ENCODE measurements at regions not wholly inside any gene's neighbourhood (a gene's known extent, or its start where the extent isn't known, plus 50 kb on each side); places are given as distances from the start of the nearest gene placed in this dataset.

GRCh38 chr2:45241061-45241561 is 231.9 kb upstream of the SIX2 start:
- 44 to 52% methylated on average over 3 of the region's 3 CpGs for WGBS, 2 donors (ENCODE audit: low coverage in 1 of 2)
- Histone ChIP-seq H3K27me3 (no peaks in the 10 kb centered on the region), H3K9me3 (no peaks in the 10 kb centered on the region), H3K4me3 (no peak overlapping the region), H3K4me1 (peaks cover 0 to 22% (median 8%) of the 10 kb centered on the region in 3 donors), H3K36me3 (no peaks in the 10 kb centered on the region), H3K27ac (peak overlapping the region in 1 of 4 donors; percentile 46)
- no peak for ATAC-seq
- TF ChIP-seq EP300 (IDR thresholded peaks at IDR 0.05) (no peak), POLR2AphosphoS5 (IDR thresholded peaks at IDR 0.05) (no peak), POLR2A (IDR thresholded peaks at IDR 0.05) (no peak), CTCF (IDR thresholded peaks at IDR 0.05) (no peak)

GRCh38 chr2:45237850-45238542 is 228.7 kb upstream of the SIX2 start:
- WGBS, 2 donors (ENCODE audit: low coverage in 1 of 2) = 76% methylated on average over 6 of the region's 6 CpGs; no CpG with 5 or more reads in 1 of the 2 donors
- peak; percentile 85 for ATAC-seq
- H3K9me3 ChIP-seq = no peaks in the 10 kb centered on the region
- H3K27ac ChIP-seq = no peak overlapping the region
- H3K4me3 ChIP-seq = no peak overlapping the region
- no peaks in the 10 kb centered on the region for H3K36me3 ChIP-seq
- no peaks in the 10 kb centered on the region for H3K27me3 ChIP-seq
- TF ChIP-seq EP300 (IDR thresholded peaks at IDR 0.05) = no peak
- peak; percentile 15 for TF ChIP-seq POLR2AphosphoS5 (IDR thresholded peaks at IDR 0.05)
- TF ChIP-seq CTCF (IDR thresholded peaks at IDR 0.05) = no peak
- H3K4me1 ChIP-seq = peaks cover 0 to 22% (median 8%) of the 10 kb centered on the region in 3 donors

GRCh38 chr2:45237128-45237527 is 227.9 kb upstream of the SIX2 start:
- Histone ChIP-seq H3K27ac (no peak overlapping the region), H3K4me1 (peaks cover 0 to 16% (median 8%) of the 10 kb centered on the region in 3 donors), H3K9me3 (no peaks in the 10 kb centered on the region), H3K27me3 (no peaks in the 10 kb centered on the region), H3K4me3 (no peak overlapping the region), H3K36me3 (no peaks in the 10 kb centered on the region)
- no peak for TF ChIP-seq EP300 (IDR thresholded peaks at IDR 0.05)
- no peak for TF ChIP-seq CTCF (IDR thresholded peaks at IDR 0.05)
- no peak for TF ChIP-seq POLR2A (IDR thresholded peaks at IDR 0.05)
- TF ChIP-seq POLR2AphosphoS5 (IDR thresholded peaks at IDR 0.05) = no peak
- WGBS, 2 donors (ENCODE audit: low coverage in 1 of 2) = 20 to 41% methylated on average over 4 to 6 of the region's 9 CpGs
- no peak for ATAC-seq

- peaks cover 0 to 7% (median 2%) of the 10 kb centered on the region in 3 donors for H3K4me1 ChIP-seq
- TF ChIP-seq POLR2AphosphoS5 (IDR thresholded peaks at IDR 0.05) = no peak
- no peak for TF ChIP-seq CTCF (IDR thresholded peaks at IDR 0.05)
- TF ChIP-seq POLR2A (IDR thresholded peaks at IDR 0.05) = no peak
- no peak for TF ChIP-seq EP300 (IDR thresholded peaks at IDR 0.05)
- H3K27ac ChIP-seq = no peak overlapping the region
- H3K4me3 ChIP-seq = no peak overlapping the region
- H3K36me3 ChIP-seq = no peaks in the 10 kb centered on the region
- ATAC-seq = no peak
- no peaks in the 10 kb centered on the region for H3K27me3 ChIP-seq
- 17 to 100% methylated on average over 1 of the region's 2 CpGs for WGBS, 2 donors (ENCODE audit: low coverage in 1 of 2)
- H3K9me3 ChIP-seq = no peaks in the 10 kb centered on the region
These were observed 227.0 kb upstream of the SIX2 start for GRCh38 chr2:45236268-45236667.

GRCh38 chr2:45233301-45233700 is 224.0 kb upstream of the SIX2 start:
- 80 to 93% methylated on average over 2 to 3 of the region's 3 CpGs for WGBS, 2 donors (ENCODE audit: low coverage in 1 of 2)

More at GRCh38 chr2:45233301-45233700, 224.0 kb upstream of the SIX2 start:
- Histone ChIP-seq H3K27me3 (no peaks in the 10 kb centered on the region), H3K4me1 (no peaks in the 10 kb centered on the region), H3K9me3 (no peaks in the 10 kb centered on the region), H3K36me3 (no peaks in the 10 kb centered on the region), H3K27ac (no peak overlapping the region), H3K4me3 (no peak overlapping the region)
- TF ChIP-seq POLR2A (IDR thresholded peaks at IDR 0.05) (no peak), EP300 (IDR thresholded peaks at IDR 0.05) (no peak), CTCF (IDR thresholded peaks at IDR 0.05) (no peak), POLR2AphosphoS5 (IDR thresholded peaks at IDR 0.05) (no peak)
- no peak for ATAC-seq
